Osteocyte (in vitro differentiated cells): ENCODE measurements at regions not wholly inside any gene's neighbourhood (a gene's known extent, or its start where the extent isn't known, plus 50 kb on each side); places are given as distances from the start of the nearest gene placed in this dataset.

Experiments used
- DNase-seq: peaks from one replicate; pipeline ENCODE4 v3.0.0; 2021; ENCODE audit warnings: mixed read lengths; ENCODE audit not compliant: unreplicated experiment; ENCODE audit errors: extremely low spot score
- H3K27ac Mint-ChIP-seq: one replicate; pipeline ENCODE4 v1.8.0; 2021; ENCODE audit warnings: mild to moderate bottlenecking, mixed read lengths; ENCODE audit not compliant: unreplicated experiment
- H3K27me3 Mint-ChIP-seq: one replicate; pipeline ENCODE4 v1.8.0; 2021; ENCODE audit warnings: mixed read lengths; ENCODE audit not compliant: unreplicated experiment
- H3K36me3 Mint-ChIP-seq: one replicate; pipeline ENCODE4 v1.8.0; 2021; ENCODE audit warnings: mixed read lengths; ENCODE audit not compliant: unreplicated experiment
- H3K4me1 Mint-ChIP-seq: one replicate; pipeline ENCODE4 v1.8.0; 2021; ENCODE audit warnings: mixed read lengths; ENCODE audit not compliant: unreplicated experiment
- H3K4me3 Mint-ChIP-seq: one replicate; pipeline ENCODE4 v1.8.0; 2021; ENCODE audit warnings: mild to moderate bottlenecking, moderate library complexity, mixed read lengths; ENCODE audit not compliant: unreplicated experiment
- H3K9me3 Mint-ChIP-seq: one replicate; pipeline ENCODE4 v1.8.0; 2021; ENCODE audit warnings: mixed read lengths; ENCODE audit not compliant: unreplicated experiment
- CTCF ChIP-seq: fragments of 200-600 bp; sonication (generic); IDR thresholded peaks from 2 replicates; pipeline ENCODE4 v1.5.0; 2021; ENCODE audit warnings: antibody characterized with exemption, mild to moderate bottlenecking, moderate library complexity

- no peaks in the 10 kb centered on the region for H3K4me1 Mint-ChIP-seq
- TF ChIP-seq CTCF, result no peak
- H3K27me3 Mint-ChIP-seq, result no peaks in the 10 kb centered on the region
- no peak overlapping the region for H3K4me3 Mint-ChIP-seq
- H3K27ac Mint-ChIP-seq, result no peak overlapping the region
- no peak for DNase-seq
- H3K9me3 Mint-ChIP-seq, result no peaks in the 10 kb centered on the region
- no peaks in the 10 kb centered on the region for H3K36me3 Mint-ChIP-seq
Measured at GRCh38 chr7:12861070-12861469, 173.6 kb downstream of the ARL4A start.

- H3K27me3 Mint-ChIP-seq, result no peaks in the 10 kb centered on the region
- no peak overlapping the region for H3K4me3 Mint-ChIP-seq
- H3K27ac Mint-ChIP-seq, result no peak overlapping the region
- no peaks in the 10 kb centered on the region for H3K4me1 Mint-ChIP-seq
- H3K36me3 Mint-ChIP-seq, result no peaks in the 10 kb centered on the region
- no peak for DNase-seq
- TF ChIP-seq CTCF, result no peak
- no peaks in the 10 kb centered on the region for H3K9me3 Mint-ChIP-seq
Measured at GRCh38 chr7:12862146-12862545, 174.7 kb downstream of the ARL4A start.

- Mint-ChIP-seq H3K36me3 (no peaks in the 10 kb centered on the region), H3K27ac (no peak overlapping the region), H3K9me3 (no peaks in the 10 kb centered on the region), H3K4me3 (no peak overlapping the region), H3K27me3 (no peaks in the 10 kb centered on the region), H3K4me1 (no peaks in the 10 kb centered on the region)
- TF ChIP-seq CTCF, result no peak
- no peak for DNase-seq
Measured at GRCh38 chr7:12864470-12865046, 177.1 kb downstream of the ARL4A start.

- no peak for TF ChIP-seq CTCF
- Mint-ChIP-seq H3K4me1 (no peaks in the 10 kb centered on the region), H3K4me3 (no peak overlapping the region), H3K36me3 (no peaks in the 10 kb centered on the region), H3K9me3 (no peaks in the 10 kb centered on the region), H3K27ac (no peak overlapping the region), H3K27me3 (no peaks in the 10 kb centered on the region)
- no peak for DNase-seq
Measured at GRCh38 chr7:12865593-12865992, 178.2 kb downstream of the ARL4A start.

GRCh38 chr7:12866207-12866606, 178.8 kb downstream of the ARL4A start:
- TF ChIP-seq CTCF, result no peak
- H3K27me3 Mint-ChIP-seq, result no peaks in the 10 kb centered on the region
- no peak overlapping the region for H3K27ac Mint-ChIP-seq
- no peaks in the 10 kb centered on the region for H3K36me3 Mint-ChIP-seq
- no peaks in the 10 kb centered on the region for H3K4me1 Mint-ChIP-seq
- H3K4me3 Mint-ChIP-seq, result no peak overlapping the region
- no peaks in the 10 kb centered on the region for H3K9me3 Mint-ChIP-seq
- no peak for DNase-seq
